ENCODE measurements at regions not wholly inside any gene's neighbourhood (a gene's known extent, or its start where the extent isn't known, plus 50 kb on each side); places are given as distances from the start of the nearest gene placed in this dataset.
"Not testable (repeated sequence)": the region's sequence is repeated elsewhere in the genome, so short reads cannot be mapped to it uniquely, and the experiment has no call there.

DNA sequence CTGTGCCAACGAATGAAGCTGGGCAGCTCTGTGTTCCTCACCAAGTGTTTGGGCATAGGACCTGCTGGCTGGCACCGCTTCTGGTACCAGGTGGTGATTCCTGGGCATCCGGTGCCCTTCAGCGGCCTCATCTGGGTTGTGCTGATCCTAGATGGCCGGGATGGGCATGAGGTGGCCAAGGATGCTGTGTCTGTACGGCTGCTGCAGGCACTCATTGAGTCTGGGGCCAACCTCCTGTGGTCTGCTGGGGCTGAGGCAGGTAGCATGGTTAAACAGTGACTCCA lies 96.1 kb upstream of the PLEKHM1 start:
- TF ChIP-seq CTCF (IDR thresholded peaks at IDR 0.05); EZH2 (IDR thresholded peaks at IDR 0.05; ENCODE audit: borderline replicate concordance, insufficient read depth, low read depth, low read length, poor library complexity, severe bottlenecking): not testable (repeated sequence)
